Stomach (tissue), 8 donors: ENCODE measurements at regions not wholly inside any gene's neighbourhood (a gene's known extent, or its start where the extent isn't known, plus 50 kb on each side); places are given as distances from the start of the nearest gene placed in this dataset.

Source experiments
- DNase-seq, 2 donors: peaks; one replicate each; pipeline versions ENCODE4 v3.0.0 to v3.0.0-alpha.2; 2013 to 2019
- H3K27ac ChIP-seq, 5 donors: fragments of 200-600 bp in 4 of 5; sonication (generic) in 4 of 5; one replicate each; pipeline ENCODE4 v1.5.1; 2013 to 2019; ENCODE audit warnings: mild to moderate bottlenecking in 1 of 5, moderate library complexity in 1 of 5
- H3K27me3 ChIP-seq, 3 donors: fragments of 200-600 bp; sonication (generic); one replicate each; pipeline ENCODE4 v1.5.1; 2017 to 2019; ENCODE audit warnings: mixed run types in 1 of 3
- H3K36me3 ChIP-seq, 4 donors: fragments of 200-600 bp; sonication (generic); 1 replicate in 3 of 4; 2 replicates in 1 of 4; pipeline ENCODE4 v1.5.1; 2016 to 2019
- H3K4me1 ChIP-seq, 4 donors: fragments of 200-600 bp; sonication (generic); one replicate each; pipeline ENCODE4 v1.5.1; 2016 to 2019
- H3K4me3 ChIP-seq, 4 donors: fragments of 200-600 bp; sonication (generic) in 3 of 4; one replicate each; pipeline ENCODE4 v1.5.1; 2016 to 2019; ENCODE audit warnings: mild to moderate bottlenecking in 1 of 4
- H3K9me3 ChIP-seq, 4 donors: fragments of 200-600 bp; sonication (generic); one replicate each; pipeline ENCODE4 v1.5.1; 2016 to 2019
- EP300 ChIP-seq: sonication (generic); formaldehyde crosslinking; IDR thresholded peaks from one replicate; pipeline ENCODE4 v1.6.1; 2017; ENCODE audit warnings: antibody characterized with exemption
- POLR2A ChIP-seq, 4 donors: fragments of 450-650 bp; IDR thresholded peaks; one replicate each; pipeline ENCODE4 v1.6.1; 2016; ENCODE audit warnings: antibody characterized with exemption in 4 of 4, control low read depth in 2 of 4, mild to moderate bottlenecking in 1 of 4, moderate library complexity in 1 of 4
- POLR2AphosphoS5 ChIP-seq, 3 donors: sonication (generic); formaldehyde crosslinking; IDR thresholded peaks; one replicate each; pipeline ENCODE4 v1.6.1; 2016; ENCODE audit warnings: antibody characterized with exemption in 3 of 3
- WGBS, 5 donors: extraction: QIAGEN DNeasy Blood & Tissue Kit in 3 of 5; methylation state at CpG; one replicate each; pipeline versions ENCODE4 v1.1.5 to v1.1.7; 2013 to 2018; 5-methylcytosine and 5-hydroxymethylcytosine counted together
- intact Hi-C: fragments of 100-400 bp; cut with DNase I; formaldehyde crosslinking; loops from one replicate; pipeline ENCODE4 v1.15.1; 2023; ENCODE audit warnings: low total_unique reads
- TF ChIP-seq, protein P1 (sequence below), 7 experiments: fragments of 450-650 bp in 4 of 7; fragments of 200-600 bp in 3 of 7; sonication (generic) in 3 of 7; IDR thresholded peaks; one replicate each; pipeline ENCODE4 v1.5.1; 2016 to 2019; ENCODE audit warnings: antibody characterized with exemption in 7 of 7, control low read depth in 2 of 7, mild to moderate bottlenecking in 1 of 7
- donor health status: healthy with polysubstance abuse.
- donor health status: Bipolar disorder and iron deficiency.
- donor health status: healthy.

DNA sequence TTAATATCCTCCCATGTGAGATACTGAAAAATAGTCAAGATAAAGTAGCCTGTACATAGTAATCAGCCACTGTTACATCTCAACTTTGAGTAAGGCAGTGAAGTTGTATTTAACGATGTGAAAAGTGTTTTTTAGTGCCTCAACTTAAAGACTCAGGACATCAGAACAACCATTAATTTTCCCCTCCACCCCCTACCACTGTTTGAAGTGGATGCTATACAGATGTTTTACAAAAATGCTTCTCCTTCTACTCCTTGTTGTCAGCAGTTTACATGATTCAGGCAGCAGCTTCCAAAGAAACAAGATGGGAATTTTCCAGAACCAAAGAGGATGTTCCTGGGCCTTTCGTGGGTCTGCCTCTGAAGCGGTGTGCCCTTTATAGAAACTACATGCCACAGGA lies 143.6 kb downstream of the RPAP3 start:
- H3K27me3 ChIP-seq, result no peaks in the 10 kb centered on the region
- TF ChIP-seq POLR2AphosphoS5 (IDR thresholded peaks at IDR 0.05) (no peak), POLR2A (IDR thresholded peaks at IDR 0.05) (no peak), EP300 (no peak)
- TF ChIP-seq, protein P1, sequence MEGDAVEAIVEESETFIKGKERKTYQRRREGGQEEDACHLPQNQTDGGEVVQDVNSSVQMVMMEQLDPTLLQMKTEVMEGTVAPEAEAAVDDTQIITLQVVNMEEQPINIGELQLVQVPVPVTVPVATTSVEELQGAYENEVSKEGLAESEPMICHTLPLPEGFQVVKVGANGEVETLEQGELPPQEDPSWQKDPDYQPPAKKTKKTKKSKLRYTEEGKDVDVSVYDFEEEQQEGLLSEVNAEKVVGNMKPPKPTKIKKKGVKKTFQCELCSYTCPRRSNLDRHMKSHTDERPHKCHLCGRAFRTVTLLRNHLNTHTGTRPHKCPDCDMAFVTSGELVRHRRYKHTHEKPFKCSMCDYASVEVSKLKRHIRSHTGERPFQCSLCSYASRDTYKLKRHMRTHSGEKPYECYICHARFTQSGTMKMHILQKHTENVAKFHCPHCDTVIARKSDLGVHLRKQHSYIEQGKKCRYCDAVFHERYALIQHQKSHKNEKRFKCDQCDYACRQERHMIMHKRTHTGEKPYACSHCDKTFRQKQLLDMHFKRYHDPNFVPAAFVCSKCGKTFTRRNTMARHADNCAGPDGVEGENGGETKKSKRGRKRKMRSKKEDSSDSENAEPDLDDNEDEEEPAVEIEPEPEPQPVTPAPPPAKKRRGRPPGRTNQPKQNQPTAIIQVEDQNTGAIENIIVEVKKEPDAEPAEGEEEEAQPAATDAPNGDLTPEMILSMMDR (IDR thresholded peaks at IDR 0.05), result no peak
- H3K4me3 ChIP-seq, result no peak overlapping the region
- 73 to 84% (median 82%) methylated on average over 3 of the region's 3 CpGs for WGBS, 5 donors
- H3K9me3 ChIP-seq, result no peaks in the 10 kb centered on the region
- no peak for DNase-seq
- intact Hi-C loops, result no loop called here
- no peak overlapping the region for H3K27ac ChIP-seq
- H3K4me1 ChIP-seq, result no peaks in the 10 kb centered on the region
- H3K36me3 ChIP-seq, result no peaks in the 10 kb centered on the region

DNA sequence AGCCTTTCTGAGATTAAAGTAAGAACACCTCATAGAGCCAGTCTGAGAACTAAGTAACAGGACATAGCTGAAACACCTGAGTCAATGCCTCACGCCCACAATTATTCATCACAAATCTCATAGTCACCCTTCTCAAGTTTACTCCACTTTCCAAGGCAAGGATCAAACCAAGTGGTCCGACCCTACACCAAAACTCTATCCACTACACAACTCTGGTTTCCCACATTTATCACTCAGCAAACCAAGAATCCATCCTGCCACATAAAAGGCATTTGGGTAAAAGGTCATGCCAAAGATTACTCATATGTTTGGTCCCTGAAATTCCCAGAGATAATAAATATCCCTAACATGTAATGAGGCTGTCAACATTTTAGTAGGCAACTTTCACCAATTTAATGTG lies 144.1 kb downstream of the RPAP3 start:
- DNase-seq, result no peak
- no peaks in the 10 kb centered on the region for H3K4me1 ChIP-seq

DNA sequence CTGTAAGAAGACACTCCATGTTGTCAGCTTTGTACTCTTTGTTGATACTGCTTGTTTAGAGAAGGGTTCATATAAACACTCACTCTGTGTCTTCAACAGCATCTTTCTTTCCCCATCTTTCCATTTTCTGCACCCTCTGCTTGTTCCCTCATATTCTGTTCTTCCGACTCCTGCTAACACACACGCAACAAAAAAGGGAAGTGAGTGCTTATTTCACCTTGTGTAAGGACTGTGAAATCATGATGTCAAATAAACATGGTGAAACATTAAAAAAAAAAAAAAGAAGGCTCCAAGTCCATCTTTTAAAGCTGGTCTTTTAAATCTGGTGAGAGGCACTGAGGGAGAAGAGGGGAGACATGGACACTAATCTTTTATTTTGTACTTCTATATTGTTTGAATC lies 145.4 kb downstream of the RPAP3 start:
- H3K36me3 ChIP-seq, result no peaks in the 10 kb centered on the region
- H3K27ac ChIP-seq, result no peak overlapping the region
- no peaks in the 10 kb centered on the region for H3K27me3 ChIP-seq
- TF ChIP-seq POLR2AphosphoS5 (IDR thresholded peaks at IDR 0.05) (no peak), EP300 (no peak), POLR2A (IDR thresholded peaks at IDR 0.05) (no peak)
- TF ChIP-seq, protein P1 (IDR thresholded peaks at IDR 0.05), result no peak
- no peaks in the 10 kb centered on the region for H3K4me1 ChIP-seq
- H3K9me3 ChIP-seq, result no peaks in the 10 kb centered on the region
- intact Hi-C loops, result no loop called here
- DNase-seq, result no peak
- H3K4me3 ChIP-seq, result no peak overlapping the region
- 70 to 88% (median 79%) methylated on average over 2 of the region's 2 CpGs for WGBS, 5 donors

More for the DNA sequence above, 144.1 kb downstream of the RPAP3 start:
- H3K27ac ChIP-seq, result no peak overlapping the region
- H3K9me3 ChIP-seq, result no peaks in the 10 kb centered on the region
- no peak overlapping the region for H3K4me3 ChIP-seq
- H3K36me3 ChIP-seq, result no peaks in the 10 kb centered on the region
- TF ChIP-seq, protein P1 (IDR thresholded peaks at IDR 0.05), result no peak
- TF ChIP-seq POLR2A (IDR thresholded peaks at IDR 0.05) (no peak), POLR2AphosphoS5 (IDR thresholded peaks at IDR 0.05) (no peak), EP300 (no peak)
- no peaks in the 10 kb centered on the region for H3K27me3 ChIP-seq
- intact Hi-C loops, result no loop called here
- 62 to 72% (median 65%) methylated on average over 2 of the region's 2 CpGs for WGBS, 5 donors

DNA sequence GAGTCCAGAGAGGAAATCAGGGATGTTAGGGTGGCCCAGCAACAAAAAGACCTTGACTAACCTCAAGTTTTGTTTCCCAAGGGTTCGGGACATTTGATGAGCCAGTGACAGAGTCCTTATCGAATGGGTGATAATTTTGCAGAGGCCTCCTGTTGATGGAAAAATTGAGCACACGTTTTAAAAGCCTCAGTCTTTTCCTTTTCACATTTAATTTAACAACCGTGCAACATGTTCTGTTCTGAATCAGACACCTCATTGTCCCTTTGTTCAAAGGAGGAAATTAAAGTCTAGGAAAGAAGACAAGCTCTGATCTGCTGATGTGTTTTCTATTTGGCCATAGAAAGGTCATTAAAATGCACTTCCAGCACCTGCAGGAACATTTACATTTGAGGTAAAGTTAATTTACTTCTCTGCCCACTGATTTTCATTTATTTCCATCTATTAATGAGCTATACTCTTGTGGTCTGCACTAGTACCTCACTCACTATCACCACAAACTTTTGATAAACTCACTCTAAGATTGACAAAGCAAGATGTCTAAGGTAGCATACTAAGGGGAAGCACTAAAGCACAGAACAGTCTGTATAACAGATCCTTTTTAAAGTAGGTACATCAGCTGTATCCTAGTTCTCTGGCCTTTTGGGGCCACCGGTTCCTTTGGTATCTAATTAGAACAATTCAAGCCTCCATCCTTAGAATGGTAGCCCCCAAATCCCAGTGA lies 147.0 kb downstream of the RPAP3 start:
- no peaks in the 10 kb centered on the region for H3K4me1 ChIP-seq
- H3K27ac ChIP-seq, result no peak overlapping the region
- no peaks in the 10 kb centered on the region for H3K27me3 ChIP-seq
- 67 to 84% (median 71%) methylated on average over 5 of the region's 5 CpGs for WGBS, 5 donors
- no peak for DNase-seq
- no peaks in the 10 kb centered on the region for H3K36me3 ChIP-seq
- TF ChIP-seq POLR2A (IDR thresholded peaks at IDR 0.05) (no peak), POLR2AphosphoS5 (IDR thresholded peaks at IDR 0.05) (no peak), EP300 (no peak)
- TF ChIP-seq, protein P1 (IDR thresholded peaks at IDR 0.05), result no peak
- H3K9me3 ChIP-seq, result no peaks in the 10 kb centered on the region
- intact Hi-C loops, result no loop called here
- H3K4me3 ChIP-seq, result no peak overlapping the region
